Erythroblast (primary cell): ENCODE measurements at regions not wholly inside any gene's neighbourhood (a gene's known extent, or its start where the extent isn't known, plus 50 kb on each side); places are given as distances from the start of the nearest gene placed in this dataset.

ENCODE experiments used
- GATA1 ChIP-seq: IDR thresholded peaks from 2 replicates; pipeline ENCODE4 v1.6.1; 2011; ENCODE audit warnings: low read depth, mild to moderate bottlenecking, control low read depth, low read length, moderate library complexity
- POLR2A ChIP-seq: IDR thresholded peaks from 2 replicates; pipeline ENCODE4 v1.6.1; 2011; ENCODE audit warnings: mild to moderate bottlenecking, low read length

GRCh38 chr1:5690898-5691297, 301.3 kb downstream of the NPHP4 start:
- TF ChIP-seq POLR2A = no peak
- TF ChIP-seq GATA1 = no peak
